Naive B cell (primary cell): ENCODE measurements at regions not wholly inside any gene's neighbourhood (a gene's known extent, or its start where the extent isn't known, plus 50 kb on each side); places are given as distances from the start of the nearest gene placed in this dataset.
"Not testable (repeated sequence)": the region's sequence is repeated elsewhere in the genome, so short reads cannot be mapped to it uniquely, and the experiment has no call there.

Experiments used
- ATAC-seq, 2 donors: fragments of 150-1000 bp; cut with Tn5 transposase; 2 replicates each; pipeline ENCODE4 v1.10.0; 2021; ENCODE audit warnings: low read depth in 2 of 2, mild to moderate bottlenecking in 2 of 2, moderate library complexity in 2 of 2
- DNase-seq: peaks from one replicate; pipeline ENCODE4 v3.0.0; 2022
- H3K27ac Mint-ChIP-seq, 6 donors: one replicate each; pipeline ENCODE4 v1.8.0; 2020 to 2022; ENCODE audit warnings: mild to moderate bottlenecking in 6 of 6, mixed read lengths in 6 of 6, moderate library complexity in 5 of 6, inconsistent platforms in 2 of 6
- H3K27me3 Mint-ChIP-seq, 3 donors: one replicate each; pipeline ENCODE4 v1.8.0; 2021 to 2022; ENCODE audit warnings: mixed read lengths in 3 of 3, mild to moderate bottlenecking in 1 of 3
- H3K36me3 Mint-ChIP-seq, 2 donors: one replicate each; pipeline ENCODE4 v1.8.0; 2020 to 2022; ENCODE audit warnings: mixed read lengths in 2 of 2, inconsistent platforms in 1 of 2, mild to moderate bottlenecking in 1 of 2
- H3K4me1 Mint-ChIP-seq, 3 donors: one replicate each; pipeline ENCODE4 v1.8.0; 2020 to 2022; ENCODE audit warnings: mixed read lengths in 3 of 3, inconsistent platforms in 1 of 3, mild to moderate bottlenecking in 1 of 3, moderate library complexity in 1 of 3
- H3K4me3 Mint-ChIP-seq, 8 donors: one replicate each; pipeline ENCODE4 v1.8.0; 2020 to 2022; ENCODE audit warnings: mild to moderate bottlenecking in 8 of 8, mixed read lengths in 8 of 8, moderate library complexity in 8 of 8, inconsistent platforms in 2 of 8
- H3K9me3 Mint-ChIP-seq, 7 donors: one replicate each; pipeline ENCODE4 v1.8.0; 2020 to 2022; ENCODE audit warnings: mixed read lengths in 7 of 7, mild to moderate bottlenecking in 5 of 7, inconsistent platforms in 2 of 7, moderate library complexity in 1 of 7

DNA sequence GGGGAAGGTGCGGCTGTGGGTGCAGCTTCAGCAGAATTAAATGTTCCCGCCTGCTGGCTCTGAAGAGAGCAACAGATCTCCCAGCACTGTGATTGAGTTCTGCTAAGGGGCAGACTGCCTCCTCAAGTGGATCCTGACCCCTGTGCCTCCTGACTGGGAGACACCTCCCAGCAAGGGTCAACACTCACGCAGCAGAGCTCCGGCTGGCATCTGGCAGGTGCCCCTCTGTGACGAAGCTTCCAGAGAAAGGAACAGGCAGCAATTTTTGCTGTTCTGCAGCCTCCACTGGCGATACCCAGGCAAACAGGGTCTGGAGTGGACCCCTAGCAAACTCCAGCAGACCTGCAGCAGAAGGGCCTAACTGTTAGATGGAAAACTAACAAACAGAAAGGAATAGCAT, 454.3 kb upstream of the MIR17HG start:
- not testable (repeated sequence) for ATAC-seq, H3K4me3 Mint-ChIP-seq, H3K9me3 Mint-ChIP-seq, DNase-seq, H3K27ac Mint-ChIP-seq, H3K27me3 Mint-ChIP-seq, H3K4me1 Mint-ChIP-seq, H3K36me3 Mint-ChIP-seq

DNA sequence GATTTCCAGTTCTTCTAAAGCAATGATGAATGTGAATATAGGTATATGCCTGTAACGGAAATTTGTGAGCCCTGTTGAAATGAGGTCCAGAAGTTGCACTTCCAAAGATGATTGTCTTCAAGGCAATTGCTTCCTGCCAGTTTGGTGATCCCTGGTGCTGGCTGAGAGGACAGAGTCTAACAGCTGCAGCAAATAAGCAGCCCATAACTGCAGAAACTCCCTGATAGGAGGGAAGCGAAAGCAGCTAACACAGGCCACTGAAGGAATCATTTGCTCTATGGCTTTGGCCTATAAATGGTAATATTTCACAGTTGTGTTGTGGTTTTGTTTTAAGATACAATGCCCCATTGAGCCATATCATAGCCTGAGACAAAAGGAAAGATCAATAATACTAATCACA, 451.5 kb upstream of the MIR17HG start:
- Mint-ChIP-seq H3K27me3 (no peaks in the 10 kb centered on the region), H3K9me3 (peaks cover 0 to 10% (median 0%) of the 10 kb centered on the region in 7 donors), H3K27ac (no peak overlapping the region), H3K4me1 (no peaks in the 10 kb centered on the region), H3K36me3 (no peaks in the 10 kb centered on the region), H3K4me3 (no peak overlapping the region)
- ATAC-seq (no peak), DNase-seq (no peak)

DNA sequence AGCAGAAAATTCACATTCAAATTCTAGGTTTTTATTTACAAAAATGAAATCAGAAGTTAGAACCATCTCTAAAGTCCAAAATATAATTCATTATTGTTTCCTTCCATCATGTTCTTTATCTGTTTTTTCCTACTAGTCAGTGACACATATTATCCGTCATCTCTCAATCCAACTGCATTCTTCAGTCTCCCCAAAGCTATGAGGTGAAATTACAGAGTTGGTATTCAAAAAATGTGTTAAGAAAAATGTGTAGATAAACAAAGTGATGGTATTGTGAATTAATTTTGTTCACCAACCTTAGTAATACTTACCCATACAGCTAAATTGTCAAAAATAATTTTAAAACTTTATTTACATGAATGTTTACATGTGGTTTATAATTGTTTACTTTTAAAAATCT, 448.7 kb upstream of the MIR17HG start:
- H3K9me3 Mint-ChIP-seq: peaks cover 0 to 4% (median under 1%) of the 10 kb centered on the region in 7 donors
- H3K27me3 Mint-ChIP-seq: no peaks in the 10 kb centered on the region
- H3K4me1 Mint-ChIP-seq: no peaks in the 10 kb centered on the region
- no peak overlapping the region for H3K4me3 Mint-ChIP-seq
- no peak overlapping the region for H3K27ac Mint-ChIP-seq
- no peaks in the 10 kb centered on the region for H3K36me3 Mint-ChIP-seq
- DNase-seq (no peak), ATAC-seq (no peak)

DNA sequence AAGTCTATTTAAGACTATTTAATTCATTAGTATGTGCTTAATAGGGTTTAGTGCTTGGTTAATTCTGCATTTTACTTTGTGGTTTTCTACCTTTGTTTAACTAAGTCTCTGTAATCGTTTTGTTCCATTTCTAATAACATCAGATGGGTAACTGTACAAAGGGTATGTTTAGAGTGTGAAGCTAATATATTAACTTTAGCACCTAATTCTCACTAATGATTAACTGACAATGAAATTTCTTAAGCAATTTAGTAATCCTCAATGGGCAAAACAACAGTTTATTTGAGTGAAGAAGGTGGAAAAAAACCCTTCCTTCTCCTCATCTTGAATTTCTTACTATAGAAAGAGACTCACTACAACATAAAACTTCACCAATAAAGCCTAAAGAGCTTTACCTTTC, 448.1 kb upstream of the MIR17HG start:
- Mint-ChIP-seq H3K4me3 (no peak overlapping the region), H3K27ac (no peak overlapping the region), H3K4me1 (no peaks in the 10 kb centered on the region), H3K36me3 (no peaks in the 10 kb centered on the region), H3K27me3 (no peaks in the 10 kb centered on the region), H3K9me3 (peaks cover 0 to 4% (median 0%) of the 10 kb centered on the region in 7 donors)
- no peak for DNase-seq
- no peak for ATAC-seq

DNA sequence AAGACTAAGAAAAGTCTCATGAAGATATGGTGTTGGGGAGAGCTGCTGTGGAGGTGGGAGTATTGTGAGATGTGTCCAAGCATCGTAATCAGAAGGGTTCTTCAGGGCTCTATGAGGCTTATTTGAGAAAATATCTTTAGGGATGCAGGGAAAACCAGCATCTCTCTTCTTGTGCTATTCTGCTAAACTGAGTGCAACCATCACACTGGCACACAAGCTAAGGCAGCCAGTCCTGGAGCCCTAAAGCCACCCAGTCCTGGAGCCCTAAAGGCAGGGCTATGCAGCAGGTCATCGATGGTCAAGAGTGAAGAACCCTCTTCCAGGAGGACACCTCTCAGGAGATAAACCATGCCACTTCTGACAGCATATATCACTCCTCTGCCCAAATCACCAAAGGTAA, 445.2 kb upstream of the MIR17HG start:
- Mint-ChIP-seq H3K9me3 (peaks cover 9 to 27% (median 11%) of the 10 kb centered on the region in 7 donors), H3K27ac (no peak overlapping the region), H3K4me1 (no peaks in the 10 kb centered on the region), H3K4me3 (no peak overlapping the region), H3K27me3 (no peaks in the 10 kb centered on the region), H3K36me3 (no peaks in the 10 kb centered on the region)
- DNase-seq: no peak
- ATAC-seq: no peak

DNA sequence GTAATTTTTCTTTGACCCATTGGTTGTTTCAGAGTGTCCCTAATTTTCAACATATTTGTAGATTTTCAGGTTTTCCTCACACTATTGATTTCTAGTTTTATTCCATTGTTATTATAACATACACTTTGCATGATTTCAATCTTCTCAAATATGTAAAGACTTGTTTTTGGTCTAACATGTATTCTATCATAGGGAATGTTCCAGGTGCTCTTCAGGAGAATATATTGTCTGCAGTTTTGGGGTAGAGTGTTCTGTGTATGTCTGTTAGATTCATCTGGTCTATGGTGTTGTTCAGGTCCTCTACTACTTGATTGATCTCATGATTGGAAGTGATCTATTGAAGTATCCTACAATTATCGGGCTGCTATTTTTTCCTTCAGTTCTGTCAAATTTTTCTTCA, 440.9 kb upstream of the MIR17HG start:
- Mint-ChIP-seq H3K27me3 (no peaks in the 10 kb centered on the region), H3K4me3 (no peak overlapping the region), H3K9me3 (peaks cover 10 to 42% (median 14%) of the 10 kb centered on the region in 7 donors), H3K36me3 (no peaks in the 10 kb centered on the region), H3K4me1 (no peaks in the 10 kb centered on the region), H3K27ac (no peak overlapping the region)
- no peak for DNase-seq
- ATAC-seq: no peak

DNA sequence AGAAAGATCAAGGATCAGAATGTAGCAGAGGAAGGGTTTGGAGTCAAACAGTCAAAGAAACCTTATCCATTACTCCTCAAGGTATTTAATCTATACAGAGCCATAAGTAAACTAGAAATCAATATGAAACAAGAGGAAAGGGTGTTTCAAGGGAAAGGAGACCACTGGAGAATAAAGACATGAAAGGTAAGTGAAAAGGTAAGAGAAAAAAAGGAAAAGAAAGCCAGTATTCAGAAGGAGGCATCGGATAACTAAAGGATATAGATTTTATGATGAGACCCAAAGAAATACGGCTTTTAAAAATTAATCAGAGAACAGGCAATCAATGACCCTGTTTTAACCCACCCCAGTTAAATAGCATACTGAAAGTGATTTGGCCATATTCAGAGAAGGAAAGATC, 438.7 kb upstream of the MIR17HG start:
- no peak overlapping the region for H3K4me3 Mint-ChIP-seq
- ATAC-seq (no peak), DNase-seq (no peak)
- H3K4me1 Mint-ChIP-seq: no peaks in the 10 kb centered on the region
- H3K9me3 Mint-ChIP-seq: peaks cover 8 to 42% (median 14%) of the 10 kb centered on the region in 7 donors
- H3K27ac Mint-ChIP-seq: no peak overlapping the region
- no peaks in the 10 kb centered on the region for H3K36me3 Mint-ChIP-seq
- H3K27me3 Mint-ChIP-seq: no peaks in the 10 kb centered on the region

DNA sequence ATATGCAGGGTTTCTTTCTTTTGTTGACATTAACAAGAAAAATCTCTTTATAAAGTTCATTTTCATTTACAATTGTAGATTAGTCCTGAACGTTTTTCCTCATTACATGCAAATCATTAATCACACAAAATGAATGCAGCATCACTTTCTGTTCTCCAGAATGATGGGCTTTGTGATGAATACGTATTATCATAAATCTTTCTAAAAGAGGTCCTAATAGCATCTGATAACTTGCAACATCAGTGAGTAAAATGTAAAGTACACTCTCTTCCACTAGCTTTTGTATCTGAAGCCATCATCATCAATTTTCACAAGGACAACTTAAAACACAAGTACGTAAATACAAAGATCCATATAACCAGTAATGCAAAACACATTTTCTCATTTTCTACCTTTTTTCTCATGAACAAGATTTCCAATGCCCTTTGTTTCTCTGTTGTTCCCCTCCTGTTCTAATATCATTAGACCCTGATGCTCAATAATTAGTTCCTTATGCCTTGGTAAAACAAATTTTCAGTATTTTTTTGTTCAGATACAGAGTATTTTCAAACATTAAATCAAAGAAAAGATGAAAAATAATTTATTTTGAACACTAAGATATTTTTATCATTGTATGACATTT, 437.4 kb upstream of the MIR17HG start:
- ATAC-seq: no peak
- Mint-ChIP-seq H3K27ac (no peak overlapping the region), H3K36me3 (no peaks in the 10 kb centered on the region), H3K4me3 (no peak overlapping the region), H3K4me1 (no peaks in the 10 kb centered on the region), H3K9me3 (peaks cover 8 to 37% (median 14%) of the 10 kb centered on the region in 7 donors), H3K27me3 (no peaks in the 10 kb centered on the region)
- DNase-seq: no peak

DNA sequence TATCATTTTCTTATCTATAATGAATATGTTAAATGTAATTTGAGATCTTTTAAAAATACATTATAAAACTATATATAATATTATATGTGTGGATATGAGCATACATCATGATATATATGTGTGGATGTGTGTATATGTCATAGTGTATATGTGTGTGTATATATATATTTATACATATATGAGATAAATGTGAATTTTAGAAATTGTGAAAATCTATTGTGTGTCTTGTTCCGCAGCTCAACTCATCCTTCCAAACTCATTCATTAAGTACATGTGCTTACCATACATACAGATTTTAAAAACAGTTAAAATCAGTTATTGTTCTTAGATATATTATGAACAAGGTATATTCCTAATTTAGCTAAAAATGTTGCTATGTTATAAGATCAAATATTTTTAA, 435.2 kb upstream of the MIR17HG start:
- no peaks in the 10 kb centered on the region for H3K36me3 Mint-ChIP-seq
- ATAC-seq: no peak

DNA sequence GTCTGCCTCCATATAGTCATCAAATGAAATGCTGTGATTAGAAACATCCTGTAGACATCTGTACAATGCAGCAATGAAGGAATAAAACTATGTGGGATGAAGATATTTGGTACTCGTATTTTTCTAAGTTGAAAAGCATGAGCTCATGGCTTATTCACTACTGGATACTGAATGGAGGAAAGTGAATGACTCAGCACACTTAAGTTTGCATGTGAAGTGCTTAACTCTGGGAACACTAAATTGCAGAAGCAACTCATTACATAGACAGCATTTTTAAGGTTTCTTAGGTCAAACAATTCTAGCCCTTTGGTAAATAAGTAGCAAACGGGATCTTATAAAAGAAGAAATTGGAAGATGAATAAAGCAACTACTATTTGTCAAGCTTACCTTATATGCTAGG, 429.0 kb upstream of the MIR17HG start:
- ATAC-seq (no peak), DNase-seq (no peak)
- Mint-ChIP-seq H3K27ac (no peak overlapping the region), H3K27me3 (no peaks in the 10 kb centered on the region), H3K9me3 (peaks cover 3 to 11% (median 8%) of the 10 kb centered on the region in 7 donors), H3K36me3 (no peaks in the 10 kb centered on the region), H3K4me1 (no peaks in the 10 kb centered on the region), H3K4me3 (no peak overlapping the region)

More for the DNA sequence above, 435.2 kb upstream of the MIR17HG start:
- H3K27me3 Mint-ChIP-seq: no peaks in the 10 kb centered on the region
- no peak for DNase-seq
- H3K27ac Mint-ChIP-seq: no peak overlapping the region
- no peaks in the 10 kb centered on the region for H3K4me1 Mint-ChIP-seq
- peaks cover 0 to 15% (median 5%) of the 10 kb centered on the region in 7 donors for H3K9me3 Mint-ChIP-seq
- H3K4me3 Mint-ChIP-seq: no peak overlapping the region

DNA sequence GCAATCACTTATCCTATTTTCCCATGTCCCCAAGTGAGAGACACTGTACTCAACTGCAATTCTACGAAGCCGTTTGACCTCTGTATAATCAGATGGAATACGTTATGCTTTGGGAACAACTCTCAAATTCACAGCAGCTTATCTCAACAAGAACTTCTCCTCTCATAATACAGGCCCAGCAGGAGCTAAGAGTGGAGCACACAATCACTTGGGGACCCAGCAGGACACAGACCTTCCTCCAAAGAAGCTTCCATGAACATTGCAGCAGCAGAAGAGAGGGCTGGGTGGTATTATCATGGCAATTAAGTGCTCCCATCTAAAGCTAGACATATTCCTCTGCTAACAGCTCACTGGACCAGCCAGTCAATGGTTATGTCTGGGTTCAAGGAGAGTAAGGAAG, 428.3 kb upstream of the MIR17HG start:
- Mint-ChIP-seq H3K27ac (no peak overlapping the region), H3K9me3 (peaks cover 3 to 11% (median 8%) of the 10 kb centered on the region in 7 donors), H3K4me1 (no peaks in the 10 kb centered on the region), H3K27me3 (no peaks in the 10 kb centered on the region), H3K4me3 (no peak overlapping the region), H3K36me3 (no peaks in the 10 kb centered on the region)
- DNase-seq: no peak
- no peak for ATAC-seq

DNA sequence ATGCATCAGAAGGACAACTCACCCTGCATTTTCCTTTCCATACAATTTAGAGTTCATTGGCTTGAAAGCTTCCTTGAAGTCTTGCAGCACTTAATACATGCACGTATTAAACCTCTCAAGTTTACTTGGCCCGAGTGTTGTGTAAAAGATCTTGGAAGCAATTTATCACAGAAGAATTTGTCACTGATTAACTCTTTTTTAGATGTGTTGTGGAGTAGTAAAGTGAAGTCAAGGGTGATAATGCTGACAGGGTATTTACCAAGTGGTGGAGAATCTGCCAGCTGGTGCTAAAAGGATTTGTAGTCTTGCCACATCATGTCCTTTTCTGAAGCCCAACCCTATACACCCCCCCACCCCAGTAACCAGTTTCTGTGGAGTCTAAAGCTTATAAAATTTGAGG, 421.0 kb upstream of the MIR17HG start:
- H3K4me1 Mint-ChIP-seq: no peaks in the 10 kb centered on the region
- peak overlapping the region in 1 of 6 donors; percentile 17 for H3K27ac Mint-ChIP-seq
- no peaks in the 10 kb centered on the region for H3K36me3 Mint-ChIP-seq
- DNase-seq (no peak), ATAC-seq (no peak)
- H3K27me3 Mint-ChIP-seq: no peaks in the 10 kb centered on the region
- H3K4me3 Mint-ChIP-seq: no peak overlapping the region
- H3K9me3 Mint-ChIP-seq: peaks cover 0 to 22% (median 6%) of the 10 kb centered on the region in 7 donors

DNA sequence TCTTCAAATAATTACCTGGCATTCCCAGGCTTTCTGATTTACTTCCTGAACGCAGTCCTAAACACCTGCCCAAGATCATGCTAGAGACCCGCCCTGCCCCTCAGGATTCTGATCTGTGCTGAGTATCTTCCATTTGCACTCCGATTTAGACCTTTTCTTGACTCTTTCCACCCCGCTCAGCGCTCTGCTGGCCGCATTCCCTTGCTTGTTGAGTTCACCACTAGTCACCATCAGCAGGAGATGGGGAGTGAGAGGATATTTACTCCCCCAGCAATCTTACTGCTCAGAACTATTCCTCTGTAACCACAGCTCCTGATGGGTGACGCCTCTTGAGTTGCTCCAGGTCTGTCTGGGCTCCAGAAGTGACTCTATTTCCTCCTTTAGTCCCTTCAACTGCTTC, 419.4 kb upstream of the MIR17HG start:
- Mint-ChIP-seq H3K36me3 (no peaks in the 10 kb centered on the region), H3K4me3 (no peak overlapping the region), H3K4me1 (no peaks in the 10 kb centered on the region), H3K27ac (no peak overlapping the region), H3K27me3 (no peaks in the 10 kb centered on the region), H3K9me3 (peaks cover 0 to 22% (median 8%) of the 10 kb centered on the region in 7 donors)
- ATAC-seq (no peak), DNase-seq (no peak)

DNA sequence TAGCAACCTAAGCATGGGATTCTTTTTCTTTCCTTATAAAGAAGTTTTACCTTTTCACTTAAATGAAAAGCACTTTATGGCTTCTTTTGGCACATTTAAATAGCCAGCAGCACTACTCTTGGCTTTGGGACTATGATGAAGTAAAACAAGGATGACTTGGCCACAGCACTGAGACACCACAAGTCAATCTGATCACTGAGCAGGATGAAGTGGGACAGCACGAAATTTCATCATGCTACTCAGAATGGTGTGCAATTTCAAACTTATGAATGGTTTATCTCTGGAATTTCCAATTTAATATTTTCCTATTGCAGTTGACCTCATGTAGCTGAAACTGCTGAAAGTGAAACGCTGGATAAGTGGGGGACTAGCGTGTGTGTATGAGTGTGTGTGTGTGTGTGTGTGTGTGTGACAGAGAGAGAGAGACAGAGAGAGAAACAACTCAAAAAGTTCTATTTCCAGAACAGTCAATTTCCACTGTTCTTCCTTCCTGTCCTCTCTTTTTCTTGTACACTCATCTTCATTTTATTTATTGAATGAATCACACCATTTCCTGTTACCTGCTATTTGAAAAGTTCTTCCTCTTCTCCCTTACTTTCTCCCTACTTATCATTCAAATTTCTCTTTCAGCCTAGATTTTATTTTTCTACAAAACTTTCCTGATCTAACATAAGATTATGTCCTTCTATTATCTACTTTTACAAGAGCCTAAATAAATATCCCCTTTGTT, 414.2 kb upstream of the MIR17HG start:
- no peak for DNase-seq
- Mint-ChIP-seq H3K9me3 (peaks cover 0 to 19% (median 6%) of the 10 kb centered on the region in 7 donors), H3K36me3 (no peaks in the 10 kb centered on the region), H3K27ac (no peak overlapping the region), H3K4me3 (no peak overlapping the region), H3K4me1 (no peaks in the 10 kb centered on the region), H3K27me3 (no peaks in the 10 kb centered on the region)
- no peak for ATAC-seq
